ENCODE measurements at regions not wholly inside any gene's neighbourhood (a gene's known extent, or its start where the extent isn't known, plus 50 kb on each side); places are given as distances from the start of the nearest gene placed in this dataset.

GRCh38 chrX:149262086-149262485 is 243.0 kb downstream of the IDS start:
- no CpG with 5 or more reads among the region's 1 CpG for WGBS (ENCODE audit: insufficient coverage)
- no peak overlapping the region for H3K27ac ChIP-seq (ENCODE audit: low read length in 2 of 2)
- ChIA-PET POLR2A (no interaction called here), CTCF (no interaction called here)
- no peak overlapping the region for H2AFZ ChIP-seq (ENCODE audit: insufficient read depth, low read depth, low read length, poor library complexity, severe bottlenecking)
- H3K9ac ChIP-seq (ENCODE audit: low read length), result no peak overlapping the region
- intact Hi-C loops (cut with micrococcal nuclease), result no loop called here
- no peaks in the 10 kb centered on the region for H3K9me3 Mint-ChIP-seq (ENCODE audit: insufficient read depth)
- no peaks in the 10 kb centered on the region for H3K27me3 Mint-ChIP-seq
- H3K9me3 ChIP-seq (ENCODE audit: control extremely low read depth in 1 of 3, control insufficient read depth in 2 of 3, insufficient read depth in 1 of 3, low read length in 2 of 3), result no peaks in the 10 kb centered on the region
- H3K27me3 ChIP-seq (replicated peaks in 1 of 4; ENCODE audit: control extremely low read depth in 1 of 4, control insufficient read depth in 3 of 4, insufficient read depth in 4 of 4, low read length in 3 of 4), result no peaks in the 10 kb centered on the region
- ATAC-seq (ENCODE audit: low read depth) (no peak), DNase-seq (no peak)
- H3K27ac Mint-ChIP-seq, result no peak overlapping the region
- no peak overlapping the region for H3K4me3 Mint-ChIP-seq
- H4K20me1 ChIP-seq (ENCODE audit: control insufficient read depth, insufficient read depth, low read length, poor library complexity, severe bottlenecking), result no peaks in the 10 kb centered on the region
- no peak overlapping the region for H3K4me3 ChIP-seq (ENCODE audit: control extremely low read depth in 1 of 5, extremely low read depth in 1 of 5, insufficient read depth in 1 of 5, low read depth in 2 of 5, low read length in 4 of 5)
- TF ChIP-seq CTCF (IDR thresholded peaks at IDR 0.05), result no peak
- TF ChIP-seq EZH2 (IDR thresholded peaks at IDR 0.05; ENCODE audit: borderline replicate concordance, insufficient read depth, low read depth, low read length, poor library complexity, severe bottlenecking), result no peak
- no peaks in the 10 kb centered on the region for H3K36me3 ChIP-seq (replicated peaks in 1 of 2; ENCODE audit: control extremely low read depth in 1 of 2, control insufficient read depth in 1 of 2, extremely low read depth in 1 of 2, insufficient read depth in 2 of 2, low read length in 1 of 2)
- no peaks in the 10 kb centered on the region for H3K4me1 Mint-ChIP-seq
- H3K4me1 ChIP-seq (ENCODE audit: control insufficient read depth in 2 of 2, insufficient read depth in 2 of 2, low read length in 2 of 2), result no peaks in the 10 kb centered on the region
- H3K79me2 ChIP-seq (ENCODE audit: control insufficient read depth, insufficient read depth, low read length), result no peaks in the 10 kb centered on the region
- H3K4me2 ChIP-seq (replicated peaks; ENCODE audit: low read depth, low read length, poor library complexity, severe bottlenecking), result no peak overlapping the region

- CTCF ChIA-PET, result no interaction called here
- Mint-ChIP-seq H3K4me3 (no peak overlapping the region), H3K4me1 (peaks cover 2% of the 10 kb centered on the region), H3K9me3 (ENCODE audit: insufficient read depth) (no peaks in the 10 kb centered on the region), H3K27ac (no peak overlapping the region), H3K27me3 (no peaks in the 10 kb centered on the region)
- DNase-seq, result no peak
- Histone ChIP-seq H3K27me3 (replicated peaks in 1 of 4; ENCODE audit: control extremely low read depth in 1 of 4, control insufficient read depth in 3 of 4, insufficient read depth in 4 of 4, low read length in 3 of 4) (no peaks in the 10 kb centered on the region), H3K4me2 (replicated peaks; ENCODE audit: low read depth, low read length, poor library complexity, severe bottlenecking) (no peak overlapping the region), H4K20me1 (ENCODE audit: control insufficient read depth, insufficient read depth, low read length, poor library complexity, severe bottlenecking) (no peaks in the 10 kb centered on the region), H3K9ac (ENCODE audit: low read length) (no peak overlapping the region), H3K79me2 (ENCODE audit: control insufficient read depth, insufficient read depth, low read length) (no peaks in the 10 kb centered on the region), H2AFZ (ENCODE audit: insufficient read depth, low read depth, low read length, poor library complexity, severe bottlenecking) (no peak overlapping the region), H3K27ac (ENCODE audit: low read length in 2 of 2) (no peak overlapping the region), H3K9me3 (ENCODE audit: control extremely low read depth in 1 of 3, control insufficient read depth in 2 of 3, insufficient read depth in 1 of 3, low read length in 2 of 3) (no peaks in the 10 kb centered on the region), H3K4me3 (ENCODE audit: control extremely low read depth in 1 of 5, extremely low read depth in 1 of 5, insufficient read depth in 1 of 5, low read depth in 2 of 5, low read length in 4 of 5) (no peak overlapping the region), H3K4me1 (ENCODE audit: control insufficient read depth in 2 of 2, insufficient read depth in 2 of 2, low read length in 2 of 2) (no peaks in the 10 kb centered on the region), H3K36me3 (replicated peaks in 1 of 2; ENCODE audit: control extremely low read depth in 1 of 2, control insufficient read depth in 1 of 2, extremely low read depth in 1 of 2, insufficient read depth in 2 of 2, low read length in 1 of 2) (no peaks in the 10 kb centered on the region)
- TF ChIP-seq EZH2 (IDR thresholded peaks at IDR 0.05; ENCODE audit: borderline replicate concordance, insufficient read depth, low read depth, low read length, poor library complexity, severe bottlenecking) (no peak), CTCF (IDR thresholded peaks at IDR 0.05) (no peak)
- intact Hi-C loops (cut with micrococcal nuclease), result no loop called here
- WGBS (ENCODE audit: insufficient coverage), result no CpG with 5 or more reads among the region's 2 CpGs
- no peak for ATAC-seq (ENCODE audit: low read depth)
- POLR2A ChIA-PET, result no interaction called here
Observed at GRCh38 chrX:149259241-149259640, 245.9 kb downstream of the IDS start.
